Ramos (cell line): ENCODE measurements at regions not wholly inside any gene's neighbourhood (a gene's known extent, or its start where the extent isn't known, plus 50 kb on each side); places are given as distances from the start of the nearest gene placed in this dataset.

ENCODE experiments used
- in situ Hi-C: fragments of 300-500 bp; cut with MboI; formaldehyde crosslinking; loops from one replicate; pipeline ENCODE4 v1.14.3; 2022; ENCODE audit warnings: low sequenced_read_pairs; ENCODE audit not compliant: unreplicated experiment

GRCh38 chr17:77847221-77848085 lies 111.0 kb upstream of the TNRC6C start:
- in situ Hi-C loops, result no loop called here

- in situ Hi-C loops, result no loop called here
Observed at GRCh38 chr17:77848257-77848656, 110.2 kb upstream of the TNRC6C start.

GRCh38 chr17:77849239-77849638 lies 109.3 kb upstream of the TNRC6C start:
- in situ Hi-C loops, result no loop called here

GRCh38 chr17:77851921-77852320 lies 106.6 kb upstream of the TNRC6C start:
- in situ Hi-C loops, result no loop called here

- in situ Hi-C loops, result no loop called here
Observed at GRCh38 chr17:77852731-77853130, 105.8 kb upstream of the TNRC6C start.

DNA sequence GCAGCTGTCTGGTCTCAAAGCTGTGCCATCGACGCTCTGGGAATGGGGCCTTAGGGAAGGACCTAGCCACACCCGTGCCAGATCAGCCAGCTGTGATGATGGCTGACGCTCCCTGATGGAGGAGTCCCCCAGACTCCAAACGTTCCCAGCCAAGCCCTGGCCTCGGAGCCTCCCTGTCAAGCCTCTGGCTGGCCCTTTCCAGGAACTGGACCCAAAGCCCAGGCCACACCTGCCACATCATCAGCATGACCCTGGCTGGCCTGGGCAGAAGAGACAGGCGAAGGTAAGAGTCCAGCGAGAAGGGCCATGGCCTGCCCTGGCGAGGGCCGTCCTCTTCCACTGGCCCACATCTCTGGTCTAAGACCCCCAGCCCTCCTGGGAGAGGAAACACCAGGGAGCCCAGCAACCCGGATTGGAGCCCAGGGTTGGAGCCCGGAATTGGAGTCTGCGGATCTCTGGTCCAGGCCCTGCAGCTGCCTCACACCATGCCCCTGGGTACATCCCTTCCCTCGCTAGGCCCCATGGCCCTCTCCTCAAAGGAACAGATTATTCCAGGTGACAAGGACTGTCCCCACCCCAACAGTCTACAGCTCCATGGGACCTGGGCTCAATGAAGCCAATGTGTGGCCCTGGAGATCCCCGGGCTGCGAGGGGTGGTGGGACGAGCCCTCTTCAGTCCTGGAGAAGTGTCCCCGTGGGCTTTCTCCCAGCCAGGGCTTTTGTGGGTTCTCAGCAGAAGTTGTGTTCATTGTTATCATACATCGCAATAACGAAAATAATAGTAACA lies 105.1 kb upstream of the TNRC6C start:
- in situ Hi-C loops, result no loop called here

DNA sequence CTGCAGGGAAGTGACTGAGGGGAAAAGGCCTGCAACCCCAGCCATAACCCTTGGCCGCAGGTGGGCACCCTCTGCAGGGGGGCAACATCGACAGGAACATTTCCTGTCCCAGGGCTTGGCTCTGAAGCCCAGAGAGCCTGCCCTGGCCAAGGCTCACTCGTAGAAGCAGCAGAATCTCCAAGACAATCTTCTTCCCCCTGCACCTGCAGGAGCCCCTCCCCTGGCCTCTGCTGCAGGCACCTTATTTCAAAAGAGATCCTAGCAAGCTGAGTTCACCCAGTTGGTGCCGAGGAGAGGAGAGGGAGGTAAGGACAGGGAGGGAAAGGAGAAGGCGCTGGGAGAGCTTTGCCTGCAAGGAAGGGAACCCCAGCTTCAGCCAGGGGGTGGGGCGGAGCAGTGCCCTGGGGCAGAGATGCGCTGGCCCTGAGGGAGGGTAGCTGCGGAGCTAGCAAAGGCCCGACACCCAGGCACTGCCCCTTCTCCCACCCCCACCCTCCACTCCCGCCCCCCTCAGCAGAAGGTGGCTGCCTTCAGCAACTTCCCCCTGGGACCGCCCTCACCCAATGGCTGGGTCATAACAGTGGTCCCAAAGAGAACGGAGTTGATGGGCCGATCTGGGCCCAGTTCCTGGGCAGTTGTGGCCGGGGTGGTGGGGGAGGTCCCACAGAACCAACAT lies 104.3 kb upstream of the TNRC6C start:
- in situ Hi-C loops, result no loop called here

DNA sequence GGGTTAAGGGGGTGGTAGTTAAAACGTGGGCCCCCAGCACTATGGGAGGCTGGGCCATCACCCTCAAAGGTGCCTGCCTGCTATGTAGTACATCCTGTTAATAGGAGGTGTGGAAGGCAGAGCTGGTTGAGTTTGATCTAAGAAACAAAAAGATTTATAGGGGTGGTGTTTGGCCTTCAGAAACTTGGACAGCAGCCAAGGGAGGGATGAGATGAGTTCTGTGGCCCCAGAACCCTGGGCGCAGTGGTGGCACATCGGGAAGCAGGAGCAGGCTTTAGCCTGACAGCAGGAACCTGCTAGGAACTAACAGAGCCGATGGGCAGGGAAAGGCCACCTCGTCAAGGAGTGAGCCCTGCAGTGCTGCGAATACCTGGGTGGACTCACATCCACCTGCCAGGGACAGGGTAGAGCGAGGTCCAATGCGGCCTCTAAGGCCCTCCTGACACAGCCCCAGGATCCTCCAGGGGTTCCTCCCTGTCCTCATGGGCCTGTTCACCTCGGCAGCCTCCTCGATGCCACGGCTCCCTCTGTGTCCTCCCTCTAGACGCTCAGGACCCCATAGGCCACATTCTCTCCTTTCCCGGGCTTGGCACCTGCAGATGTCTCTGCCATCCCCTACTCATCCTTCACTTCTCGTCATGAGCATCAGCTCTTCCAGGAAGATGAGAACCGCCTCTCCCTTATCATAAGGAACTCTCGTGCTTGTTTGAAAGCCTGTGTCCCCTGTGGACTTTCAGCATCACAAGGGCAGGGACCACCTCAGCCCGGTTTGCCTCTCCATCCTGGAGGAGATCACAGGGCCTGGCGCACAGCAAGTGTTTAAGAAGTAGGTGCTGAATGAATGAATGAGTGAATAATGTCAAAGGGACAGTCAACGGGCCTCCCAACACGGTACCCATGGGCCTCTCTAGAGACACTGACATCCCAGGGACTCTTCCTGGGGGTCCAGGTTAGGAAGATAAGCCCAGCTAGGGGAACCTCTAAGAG lies 103.5 kb upstream of the TNRC6C start:
- in situ Hi-C loops, result no loop called here

GRCh38 chr17:77856551-77857305 lies 101.8 kb upstream of the TNRC6C start:
- in situ Hi-C loops, result no loop called here

GRCh38 chr17:77857306-77857555 lies 101.3 kb upstream of the TNRC6C start:
- in situ Hi-C loops, result no loop called here

- in situ Hi-C loops, result no loop called here
Observed at GRCh38 chr17:77857613-77858012, 100.9 kb upstream of the TNRC6C start.

DNA sequence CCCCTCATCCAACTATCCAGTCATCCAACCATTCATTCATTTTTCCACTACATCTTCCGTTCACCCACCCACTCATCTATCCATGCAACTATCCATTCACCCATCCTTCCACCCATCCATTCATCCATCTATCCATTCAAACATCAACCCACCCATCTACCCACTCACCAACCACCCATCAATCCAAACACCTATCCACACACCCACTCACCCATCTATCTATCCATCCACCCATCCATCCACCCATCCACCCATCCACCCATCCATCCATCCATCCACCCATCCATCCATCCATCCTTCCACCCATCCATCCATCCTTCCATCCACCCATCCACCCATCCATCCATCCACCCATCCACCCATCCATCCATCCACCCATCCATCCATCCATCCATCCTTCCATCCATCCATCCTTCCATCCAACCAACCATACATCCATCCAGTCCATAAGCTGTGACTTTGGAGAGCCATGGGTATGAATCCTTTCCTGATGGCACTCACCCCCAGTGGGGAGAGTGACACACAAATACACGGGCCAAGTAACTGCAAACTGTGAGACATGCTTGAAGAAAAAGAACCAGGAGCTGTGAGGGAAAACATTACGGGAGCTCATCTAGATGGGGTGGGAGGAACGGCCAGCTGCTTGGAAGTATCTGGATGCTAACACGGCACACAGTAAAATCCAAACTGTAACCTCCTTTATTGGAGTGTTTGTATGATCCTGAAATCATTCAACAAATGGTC lies 100.0 kb upstream of the TNRC6C start:
- in situ Hi-C loops, result no loop called here

- in situ Hi-C loops, result no loop called here
Observed at GRCh38 chr17:77859035-77859810, 99.3 kb upstream of the TNRC6C start.

- in situ Hi-C loops, result no loop called here
Observed at GRCh38 chr17:77861133-77861695, 97.3 kb upstream of the TNRC6C start.

- in situ Hi-C loops, result no loop called here
Observed at GRCh38 chr17:77861981-77862645, 96.4 kb upstream of the TNRC6C start.

DNA sequence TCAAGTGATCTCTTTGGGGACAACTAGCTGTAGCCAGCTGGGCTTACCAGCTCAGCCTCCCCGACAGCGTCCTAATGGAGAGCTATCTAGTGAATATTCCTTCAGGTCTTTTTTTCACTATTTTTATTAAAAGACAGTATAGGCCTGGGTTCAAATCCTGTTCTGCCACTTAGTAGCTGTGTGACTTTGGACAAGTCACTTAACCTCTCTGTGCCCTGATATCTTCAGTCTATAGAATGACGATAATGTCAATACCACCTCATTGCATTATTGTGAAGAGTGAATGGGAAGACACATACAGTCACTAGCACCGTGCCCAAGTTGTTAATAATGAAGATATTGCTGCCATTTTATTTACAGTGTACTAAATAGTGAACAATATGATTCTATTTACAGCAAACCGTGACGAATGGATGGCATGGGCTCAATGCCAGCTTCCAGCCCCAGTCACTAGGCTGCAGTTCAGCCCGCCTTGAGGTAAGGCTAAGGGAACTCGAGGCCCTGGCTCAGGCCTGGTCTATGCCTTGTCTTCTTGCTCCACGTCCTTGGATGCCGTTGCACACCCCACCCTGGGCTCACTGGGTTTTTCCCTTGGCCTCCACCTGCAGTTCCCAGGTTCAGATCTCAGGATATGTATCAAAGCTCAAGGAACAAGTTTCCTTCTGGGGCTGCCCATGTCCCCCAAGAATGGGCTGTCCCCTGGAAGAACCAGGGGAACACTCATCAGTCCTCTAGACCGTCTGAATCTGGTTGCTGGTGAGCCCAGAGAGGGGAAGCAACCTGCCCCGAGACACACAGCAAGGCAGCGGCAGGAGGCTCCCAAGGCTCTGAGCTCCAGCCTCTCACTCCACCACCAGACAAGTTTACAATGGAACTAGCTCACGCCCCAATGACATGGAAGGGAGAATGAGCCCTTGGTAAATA lies 95.4 kb upstream of the TNRC6C start:
- in situ Hi-C loops, result no loop called here
